ENCODE measurements at regions not wholly inside any gene's neighbourhood (a gene's known extent, or its start where the extent isn't known, plus 50 kb on each side); places are given as distances from the start of the nearest gene placed in this dataset.

DNA sequence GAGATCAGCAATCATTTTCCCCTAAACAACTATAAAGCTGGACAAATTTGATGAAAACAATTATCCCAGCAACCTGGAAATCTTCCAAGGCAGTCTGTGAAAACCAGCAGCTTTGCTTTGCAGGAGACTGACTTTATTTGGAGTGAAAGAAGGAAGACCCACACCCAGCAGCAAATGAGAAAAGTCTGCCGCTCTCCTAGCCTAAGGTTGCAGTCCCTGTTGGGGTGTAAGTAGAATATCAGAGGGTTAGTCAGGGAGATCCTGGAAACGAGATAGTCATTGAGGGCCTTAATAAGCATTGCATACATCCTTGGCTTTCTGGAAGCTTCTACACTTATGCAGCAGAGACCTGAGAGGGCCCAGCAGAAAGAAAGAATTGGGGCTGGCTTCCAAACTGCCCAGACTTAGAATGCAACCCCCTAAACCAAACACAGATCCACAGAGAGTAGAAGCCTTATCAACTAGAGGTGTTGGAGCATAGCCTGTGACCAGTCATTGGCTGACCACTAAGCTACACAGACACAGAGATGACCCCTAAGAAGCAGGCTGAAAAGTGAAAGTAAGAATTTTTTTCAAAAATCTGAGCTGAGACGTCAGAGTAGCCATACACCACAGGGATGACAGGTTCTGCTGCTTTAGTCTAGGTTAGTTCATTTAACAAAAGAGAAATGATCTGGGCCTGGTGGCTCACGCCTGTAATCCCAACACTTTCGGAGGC lies 98.3 kb downstream of the LYPLAL1 start:
- Histone ChIP-seq H2AFZ (ENCODE audit: low read length) (no peak overlapping the region), H4K8ac (ENCODE audit: low read depth, low read length) (no peak overlapping the region), H2BK5ac (ENCODE audit: low read length) (no peak overlapping the region), H3K4me1 (ENCODE audit: control insufficient read depth in 2 of 2, insufficient read depth in 1 of 2, low read depth in 1 of 2, low read length in 2 of 2) (no peaks in the 10 kb centered on the region), H3K79me1 (ENCODE audit: low read depth, low read length) (no peaks in the 10 kb centered on the region), H4K91ac (ENCODE audit: low read depth, low read length, poor library complexity) (no peak overlapping the region), H3K18ac (ENCODE audit: low read length) (no peak overlapping the region), H3K27me3 (ENCODE audit: control insufficient read depth in 3 of 3, insufficient read depth in 3 of 3, low read depth in 1 of 3, low read length in 3 of 3) (no peaks in the 10 kb centered on the region), H2BK15ac (ENCODE audit: low read length) (no peak overlapping the region), H3K4me3 (ENCODE audit: low read length in 2 of 2) (no peak overlapping the region), H2BK120ac (ENCODE audit: low read depth, low read length) (no peak overlapping the region), H3K9me3 (replicated peaks in 1 of 2; ENCODE audit: control insufficient read depth in 2 of 2, insufficient read depth in 1 of 2, low read depth in 1 of 2, low read length in 2 of 2) (no peaks in the 10 kb centered on the region), H2BK12ac (ENCODE audit: low read length) (no peak overlapping the region), H3K4ac (ENCODE audit: low read length) (no peak overlapping the region), H3K27ac (replicated peaks; ENCODE audit: low read length) (no peak overlapping the region), H3K9ac (ENCODE audit: low read depth, low read length, poor library complexity) (no peak overlapping the region), H3K23ac (ENCODE audit: low read depth, low read length, poor library complexity) (no peak overlapping the region), H3K36me3 (replicated peaks in 1 of 2; ENCODE audit: control insufficient read depth in 2 of 2, insufficient read depth in 2 of 2, low read length in 2 of 2) (no peaks in the 10 kb centered on the region), H3K14ac (ENCODE audit: low read length) (no peak overlapping the region), H2AK5ac (ENCODE audit: low read depth, low read length) (no peak overlapping the region), H3K4me2 (ENCODE audit: insufficient read depth, low read length, poor library complexity, severe bottlenecking) (no peak overlapping the region)
- no peak for DNase-seq (ENCODE audit: low spot score)
- no CpG with 5 or more reads among the region's 5 CpGs for WGBS, 2 donors (ENCODE audit: extremely low coverage in 2 of 2, insufficient read length in 2 of 2, insufficient replicate concordance in 1 of 2)

DNA sequence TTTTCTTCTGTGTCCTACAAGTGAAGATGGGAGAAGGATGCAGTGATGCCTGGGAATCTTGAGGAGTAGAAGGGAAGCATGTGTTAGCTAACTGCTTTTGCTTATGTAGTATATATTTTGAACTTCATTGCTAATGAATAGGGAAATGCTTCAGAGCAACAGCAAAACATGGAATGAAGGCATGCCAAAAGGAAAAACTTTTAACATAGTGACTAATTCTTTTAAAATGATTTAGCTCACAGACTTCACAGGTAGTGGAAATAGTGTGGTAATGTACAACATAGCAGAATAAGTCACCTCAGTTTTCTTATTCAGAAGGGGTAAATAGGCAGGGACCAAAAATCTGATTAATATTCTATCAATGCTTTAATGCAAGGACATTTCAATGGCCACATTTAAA lies 95.5 kb downstream of the LYPLAL1 start:
- H3K27me3 ChIP-seq (ENCODE audit: control insufficient read depth in 3 of 3, insufficient read depth in 3 of 3, low read depth in 1 of 3, low read length in 3 of 3): no peaks in the 10 kb centered on the region
- no peaks in the 10 kb centered on the region for H3K79me1 ChIP-seq (ENCODE audit: low read depth, low read length)
- H4K8ac ChIP-seq (ENCODE audit: low read depth, low read length): no peak overlapping the region
- H3K23ac ChIP-seq (ENCODE audit: low read depth, low read length, poor library complexity): no peak overlapping the region
- no peak overlapping the region for H3K18ac ChIP-seq (ENCODE audit: low read length)
- H2BK5ac ChIP-seq (ENCODE audit: low read length): no peak overlapping the region
- no peak for DNase-seq (ENCODE audit: low spot score)
- H3K9ac ChIP-seq (ENCODE audit: low read depth, low read length, poor library complexity): no peak overlapping the region
- H4K91ac ChIP-seq (ENCODE audit: low read depth, low read length, poor library complexity): no peak overlapping the region
- no peak overlapping the region for H3K4ac ChIP-seq (ENCODE audit: low read length)
- H3K9me3 ChIP-seq (replicated peaks in 1 of 2; ENCODE audit: control insufficient read depth in 2 of 2, insufficient read depth in 1 of 2, low read depth in 1 of 2, low read length in 2 of 2): no peaks in the 10 kb centered on the region
- H2AK5ac ChIP-seq (ENCODE audit: low read depth, low read length): no peak overlapping the region
- peaks cover 2 to 4% of the 10 kb centered on the region in 2 donors for H3K4me1 ChIP-seq (ENCODE audit: control insufficient read depth in 2 of 2, insufficient read depth in 1 of 2, low read depth in 1 of 2, low read length in 2 of 2)
- no peak overlapping the region for H3K4me2 ChIP-seq (ENCODE audit: insufficient read depth, low read length, poor library complexity, severe bottlenecking)
- no peaks in the 10 kb centered on the region for H3K36me3 ChIP-seq (replicated peaks in 1 of 2; ENCODE audit: control insufficient read depth in 2 of 2, insufficient read depth in 2 of 2, low read length in 2 of 2)
- H3K4me3 ChIP-seq (ENCODE audit: low read length in 2 of 2): no peak overlapping the region
- no peak overlapping the region for H2AFZ ChIP-seq (ENCODE audit: low read length)
- no peak overlapping the region for H3K14ac ChIP-seq (ENCODE audit: low read length)
- H2BK120ac ChIP-seq (ENCODE audit: low read depth, low read length): no peak overlapping the region
- no peak overlapping the region for H2BK15ac ChIP-seq (ENCODE audit: low read length)
- no peak overlapping the region for H3K27ac ChIP-seq (replicated peaks; ENCODE audit: low read length)
- H2BK12ac ChIP-seq (ENCODE audit: low read length): no peak overlapping the region

DNA sequence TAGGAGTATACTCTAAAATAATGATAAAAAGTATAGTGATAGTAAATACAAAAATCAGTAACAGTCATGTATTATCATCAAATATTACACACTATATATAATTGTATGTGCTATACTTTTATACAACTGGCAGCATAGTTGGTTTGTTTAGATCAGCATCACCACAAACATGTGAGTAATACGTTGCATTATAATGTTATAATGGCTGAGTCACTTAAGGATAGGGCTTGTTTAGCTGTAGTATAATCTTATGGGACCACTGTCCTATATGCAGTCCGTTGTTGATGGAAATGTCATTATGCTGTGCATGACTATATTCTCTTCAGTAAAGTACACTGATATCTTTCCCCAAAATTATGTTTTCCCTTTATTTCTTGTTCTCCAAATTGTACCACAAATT lies 92.8 kb downstream of the LYPLAL1 start:
- H3K4me2 ChIP-seq (ENCODE audit: insufficient read depth, low read length, poor library complexity, severe bottlenecking): no peak overlapping the region
- H4K8ac ChIP-seq (ENCODE audit: low read depth, low read length): no peak overlapping the region
- H3K4ac ChIP-seq (ENCODE audit: low read length): no peak overlapping the region
- no peak overlapping the region for H2AK5ac ChIP-seq (ENCODE audit: low read depth, low read length)
- no peak overlapping the region for H2BK15ac ChIP-seq (ENCODE audit: low read length)
- no peak overlapping the region for H3K27ac ChIP-seq (replicated peaks; ENCODE audit: low read length)
- no peak overlapping the region for H4K91ac ChIP-seq (ENCODE audit: low read depth, low read length, poor library complexity)
- no peak overlapping the region for H3K18ac ChIP-seq (ENCODE audit: low read length)
- peaks cover 4 to 12% of the 10 kb centered on the region in 2 donors for H3K9me3 ChIP-seq (replicated peaks in 1 of 2; ENCODE audit: control insufficient read depth in 2 of 2, insufficient read depth in 1 of 2, low read depth in 1 of 2, low read length in 2 of 2)
- no peak overlapping the region for H2BK5ac ChIP-seq (ENCODE audit: low read length)
- no peak overlapping the region for H3K9ac ChIP-seq (ENCODE audit: low read depth, low read length, poor library complexity)
- no peak for DNase-seq (ENCODE audit: low spot score)
- H2BK12ac ChIP-seq (ENCODE audit: low read length): no peak overlapping the region
- H3K23ac ChIP-seq (ENCODE audit: low read depth, low read length, poor library complexity): no peak overlapping the region
- H2BK120ac ChIP-seq (ENCODE audit: low read depth, low read length): no peak overlapping the region
- H3K79me1 ChIP-seq (ENCODE audit: low read depth, low read length): no peaks in the 10 kb centered on the region
- no CpG with 5 or more reads among the region's 2 CpGs for WGBS, 2 donors (ENCODE audit: extremely low coverage in 2 of 2, insufficient read length in 2 of 2, insufficient replicate concordance in 1 of 2)
- H2AFZ ChIP-seq (ENCODE audit: low read length): no peak overlapping the region
- no peak overlapping the region for H3K4me3 ChIP-seq (ENCODE audit: low read length in 2 of 2)
- H3K27me3 ChIP-seq (ENCODE audit: control insufficient read depth in 3 of 3, insufficient read depth in 3 of 3, low read depth in 1 of 3, low read length in 3 of 3): no peaks in the 10 kb centered on the region
- no peaks in the 10 kb centered on the region for H3K36me3 ChIP-seq (replicated peaks in 1 of 2; ENCODE audit: control insufficient read depth in 2 of 2, insufficient read depth in 2 of 2, low read length in 2 of 2)
- H3K4me1 ChIP-seq (ENCODE audit: control insufficient read depth in 2 of 2, insufficient read depth in 1 of 2, low read depth in 1 of 2, low read length in 2 of 2): peaks cover 2 to 8% of the 10 kb centered on the region in 2 donors
- no peak overlapping the region for H3K14ac ChIP-seq (ENCODE audit: low read length)

DNA sequence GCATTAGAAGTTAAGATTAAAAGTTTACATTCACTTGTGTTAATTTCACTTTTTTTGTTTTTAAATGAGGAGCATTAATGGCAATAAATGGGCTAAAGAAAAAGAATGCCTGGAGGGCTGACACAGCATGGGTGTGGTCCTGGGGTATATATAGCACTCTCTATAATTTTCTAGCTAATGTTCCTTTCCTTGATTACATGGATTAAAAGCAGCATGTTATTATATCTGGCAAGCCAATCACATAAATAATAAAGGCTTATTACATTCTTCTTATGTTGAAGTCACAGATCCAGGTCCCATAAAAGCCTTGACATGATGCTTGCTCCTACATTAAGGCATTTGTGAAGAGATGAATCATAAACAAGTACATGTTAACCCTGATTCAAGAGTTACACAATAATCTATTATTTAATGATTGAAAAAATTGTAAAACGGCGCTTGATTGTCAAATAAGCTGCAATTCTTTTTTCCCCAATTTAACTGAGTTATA lies 91.4 kb downstream of the LYPLAL1 start:
- Histone ChIP-seq H3K18ac (ENCODE audit: low read length) (no peak overlapping the region), H3K27me3 (ENCODE audit: control insufficient read depth in 3 of 3, insufficient read depth in 3 of 3, low read depth in 1 of 3, low read length in 3 of 3) (no peaks in the 10 kb centered on the region), H3K4me2 (ENCODE audit: insufficient read depth, low read length, poor library complexity, severe bottlenecking) (no peak overlapping the region), H3K79me1 (ENCODE audit: low read depth, low read length) (no peaks in the 10 kb centered on the region), H3K4ac (ENCODE audit: low read length) (no peak overlapping the region), H3K23ac (ENCODE audit: low read depth, low read length, poor library complexity) (no peak overlapping the region), H2AFZ (ENCODE audit: low read length) (no peak overlapping the region), H2BK120ac (ENCODE audit: low read depth, low read length) (no peak overlapping the region), H3K4me3 (ENCODE audit: low read length in 2 of 2) (no peak overlapping the region), H3K14ac (ENCODE audit: low read length) (no peak overlapping the region), H2BK5ac (ENCODE audit: low read length) (no peak overlapping the region), H3K9ac (ENCODE audit: low read depth, low read length, poor library complexity) (no peak overlapping the region), H4K91ac (ENCODE audit: low read depth, low read length, poor library complexity) (no peak overlapping the region), H2BK12ac (ENCODE audit: low read length) (no peak overlapping the region), H4K8ac (ENCODE audit: low read depth, low read length) (no peak overlapping the region), H2BK15ac (ENCODE audit: low read length) (no peak overlapping the region), H3K27ac (replicated peaks; ENCODE audit: low read length) (no peak overlapping the region), H3K4me1 (ENCODE audit: control insufficient read depth in 2 of 2, insufficient read depth in 1 of 2, low read depth in 1 of 2, low read length in 2 of 2) (peaks cover 2 to 8% of the 10 kb centered on the region in 2 donors), H3K36me3 (replicated peaks in 1 of 2; ENCODE audit: control insufficient read depth in 2 of 2, insufficient read depth in 2 of 2, low read length in 2 of 2) (no peaks in the 10 kb centered on the region), H3K9me3 (replicated peaks in 1 of 2; ENCODE audit: control insufficient read depth in 2 of 2, insufficient read depth in 1 of 2, low read depth in 1 of 2, low read length in 2 of 2) (peaks cover 4 to 19% of the 10 kb centered on the region in 2 donors), H2AK5ac (ENCODE audit: low read depth, low read length) (no peak overlapping the region)
- no peak for DNase-seq (ENCODE audit: low spot score)
- no CpG with 5 or more reads among the region's 2 CpGs for WGBS, 2 donors (ENCODE audit: extremely low coverage in 2 of 2, insufficient read length in 2 of 2, insufficient replicate concordance in 1 of 2)

Data from neuronal stem cell (in vitro differentiated cells).